Activated B cell treated with CpG ODN at 0.5 μM for 24 hours (primary cell): ENCODE measurements at regions not wholly inside any gene's neighbourhood (a gene's known extent, or its start where the extent isn't known, plus 50 kb on each side); places are given as distances from the start of the nearest gene placed in this dataset.

Source experiments
- ATAC-seq: fragments of 200-7000 bp; cut with Tn5 transposase; one replicate; pipeline ENCODE4 v1.10.0; 2021; ENCODE audit warnings: low read depth, mild to moderate bottlenecking, moderate library complexity
- CTCF ChIA-PET: fragments of 350-600 bp; sonication (Branson Sonifier 250); formaldehyde crosslinking; loops from one replicate; lab custom pipeline; 2021; ENCODE audit warnings: antibody characterized with exemption; lab: Charles Lee
- POLR2A ChIA-PET: fragments of 350-600 bp; sonication (Branson Sonifier 250); formaldehyde crosslinking; loops from one replicate; lab custom pipeline; 2021; ENCODE audit warnings: antibody characterized with exemption; lab: Charles Lee
- DNase-seq: peaks from one replicate; pipeline ENCODE4 v3.0.0; 2022
- H3K27ac Mint-ChIP-seq: one replicate; pipeline ENCODE4 v1.8.0; 2020; ENCODE audit warnings: mixed read lengths
- H3K27me3 Mint-ChIP-seq: one replicate; pipeline ENCODE4 v1.8.0; 2021; ENCODE audit warnings: mixed read lengths
- H3K36me3 Mint-ChIP-seq: one replicate; pipeline ENCODE4 v1.8.0; 2021; ENCODE audit warnings: low read depth, mixed read lengths
- H3K4me1 Mint-ChIP-seq: one replicate; pipeline ENCODE4 v1.8.0; 2021; ENCODE audit warnings: mixed read lengths
- H3K4me3 Mint-ChIP-seq: one replicate; pipeline ENCODE4 v1.8.0; 2020; ENCODE audit warnings: mild to moderate bottlenecking, mixed read lengths
- H3K9me3 Mint-ChIP-seq: one replicate; pipeline ENCODE4 v1.8.0; 2020; ENCODE audit warnings: mixed read lengths
- CTCF ChIP-seq: fragments of 200-600 bp; IDR thresholded peaks from one replicate; pipeline ENCODE4 v1.8.0; 2022; ENCODE audit warnings: antibody characterized with exemption, mild to moderate bottlenecking
- intact Hi-C: fragments of 100-400 bp; cut with micrococcal nuclease; formaldehyde crosslinking; loops from one replicate; pipeline ENCODE4 v1.15.1; 2024

DNA sequence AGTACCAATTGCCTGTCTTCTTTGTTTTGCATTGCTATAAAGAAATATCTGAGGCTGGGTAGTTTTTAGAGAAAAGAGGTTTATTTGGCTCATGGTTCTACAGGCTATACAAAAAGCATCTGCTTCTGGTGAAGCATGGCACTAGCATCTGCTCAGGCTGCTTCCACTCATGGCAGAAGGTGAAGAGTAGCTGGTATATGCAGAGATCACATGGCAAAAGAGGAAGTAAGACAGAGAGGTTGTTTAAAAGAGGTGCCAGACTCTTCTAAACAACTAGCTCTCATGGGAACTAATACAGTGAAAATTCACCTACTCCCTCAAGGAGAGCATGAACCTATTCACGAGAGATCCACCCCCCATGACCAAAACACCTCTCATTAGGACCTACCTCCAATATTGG, 56.7 kb upstream of the GUCA2B start:
- H3K4me3 Mint-ChIP-seq: no peak overlapping the region
- DNase-seq (no peak), ATAC-seq (no peak)
- H3K9me3 Mint-ChIP-seq: peaks cover 11% of the 10 kb centered on the region
- H3K36me3 Mint-ChIP-seq: no peaks in the 10 kb centered on the region
- no peak overlapping the region for H3K27ac Mint-ChIP-seq
- no peaks in the 10 kb centered on the region for H3K4me1 Mint-ChIP-seq
- H3K27me3 Mint-ChIP-seq: peaks cover 18% of the 10 kb centered on the region
- intact Hi-C loops: no loop called here
- CTCF ChIA-PET: no interaction called here
- TF ChIP-seq CTCF: no peak
- POLR2A ChIA-PET: no interaction called here

- Mint-ChIP-seq H3K4me1 (no peaks in the 10 kb centered on the region), H3K9me3 (peaks cover 24% of the 10 kb centered on the region), H3K4me3 (no peak overlapping the region), H3K27me3 (peaks cover 28% of the 10 kb centered on the region), H3K36me3 (peaks cover 2% of the 10 kb centered on the region), H3K27ac (no peak overlapping the region)
- no peak for DNase-seq
- ATAC-seq: no peak
- ChIA-PET CTCF (no interaction called here), POLR2A (no interaction called here)
- TF ChIP-seq CTCF: no peak
- intact Hi-C loops: no loop called here
These were observed 64.0 kb upstream of the GUCA2B start for GRCh38 chr1:42089246-42089645.

DNA sequence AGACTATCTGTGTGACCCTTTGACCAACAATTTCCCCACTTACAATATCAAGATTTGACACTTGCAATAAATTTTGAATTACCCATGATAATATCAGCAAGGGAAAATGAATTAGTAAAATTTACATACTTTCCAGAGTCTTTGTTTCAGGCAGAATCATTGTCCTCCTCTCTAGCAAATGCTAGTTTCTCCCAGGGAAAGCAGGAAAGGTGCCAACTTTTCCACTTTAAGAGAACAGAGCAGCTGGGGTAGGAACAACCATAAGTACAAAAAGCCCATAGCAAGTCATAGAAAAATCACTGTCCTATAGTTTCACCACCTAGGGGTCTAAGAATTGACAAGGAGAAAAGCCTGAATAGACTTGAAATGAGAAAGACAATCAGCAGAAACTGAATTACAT, 67.1 kb upstream of the GUCA2B start:
- peaks cover 21% of the 10 kb centered on the region for H3K9me3 Mint-ChIP-seq
- peaks cover 2% of the 10 kb centered on the region for H3K36me3 Mint-ChIP-seq
- TF ChIP-seq CTCF: no peak
- ChIA-PET POLR2A (no interaction called here), CTCF (no interaction called here)
- H3K4me1 Mint-ChIP-seq: no peaks in the 10 kb centered on the region
- no peak for DNase-seq
- no peak overlapping the region for H3K27ac Mint-ChIP-seq
- H3K27me3 Mint-ChIP-seq: peaks cover 39% of the 10 kb centered on the region
- intact Hi-C loops: no loop called here
- no peak overlapping the region for H3K4me3 Mint-ChIP-seq
- no peak for ATAC-seq

DNA sequence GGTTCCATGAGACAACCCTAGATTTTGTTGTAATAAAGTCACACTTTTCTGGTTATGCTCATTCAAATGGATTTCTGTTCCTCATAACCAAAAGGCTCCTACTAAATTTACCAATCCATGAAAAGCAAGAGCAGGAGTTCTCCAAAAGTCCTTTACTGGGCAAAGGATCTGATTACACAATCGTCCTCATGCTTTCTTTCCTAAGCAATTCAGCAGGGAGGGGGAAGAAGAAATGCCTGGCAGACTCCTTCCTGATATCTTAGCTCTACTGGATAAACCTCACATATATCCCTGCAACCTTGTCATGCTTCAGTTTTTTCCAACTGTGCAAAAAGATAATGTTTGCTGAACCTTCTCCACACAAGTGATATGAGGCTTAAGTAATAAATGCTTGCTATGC, 67.6 kb upstream of the GUCA2B start:
- POLR2A ChIA-PET: no interaction called here
- TF ChIP-seq CTCF: no peak
- H3K4me3 Mint-ChIP-seq: no peak overlapping the region
- H3K27ac Mint-ChIP-seq: no peak overlapping the region
- peaks cover 39% of the 10 kb centered on the region for H3K27me3 Mint-ChIP-seq
- CTCF ChIA-PET: no interaction called here
- DNase-seq: no peak
- intact Hi-C loops: no loop called here
- ATAC-seq: no peak
- peaks cover 2% of the 10 kb centered on the region for H3K36me3 Mint-ChIP-seq
- peaks cover 21% of the 10 kb centered on the region for H3K9me3 Mint-ChIP-seq
- no peaks in the 10 kb centered on the region for H3K4me1 Mint-ChIP-seq

DNA sequence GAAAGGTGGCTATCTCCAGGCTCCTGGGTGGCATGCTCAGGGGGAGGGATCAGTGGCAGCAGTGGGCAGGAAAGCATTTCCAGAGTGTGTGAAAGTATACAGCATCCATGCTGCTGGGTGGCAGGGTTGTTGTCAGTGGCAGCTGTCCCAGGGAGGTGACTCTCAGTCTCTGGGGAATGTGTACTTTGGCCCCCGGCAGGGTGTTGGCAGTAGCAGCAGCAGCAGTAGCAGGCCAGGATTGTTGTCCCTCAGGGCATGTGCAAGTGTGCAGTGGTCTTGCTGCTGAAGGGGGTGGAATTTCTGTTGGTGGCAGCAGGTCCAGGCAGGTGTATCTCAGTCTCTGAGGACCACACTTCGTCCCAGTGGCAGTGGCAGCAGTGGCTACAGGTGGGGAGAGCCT, 71.7 kb upstream of the GUCA2B start:
- Mint-ChIP-seq H3K4me3 (no peak overlapping the region), H3K27me3 (peaks cover 34% of the 10 kb centered on the region), H3K27ac (no peak overlapping the region), H3K9me3 (peaks cover 19% of the 10 kb centered on the region), H3K4me1 (no peaks in the 10 kb centered on the region), H3K36me3 (no peaks in the 10 kb centered on the region)
- intact Hi-C loops: no loop called here
- DNase-seq (no peak), ATAC-seq (no peak)
- ChIA-PET POLR2A (no interaction called here), CTCF (no interaction called here)
- no peak for TF ChIP-seq CTCF
